H9 (cell line): ENCODE measurements at regions not wholly inside any gene's neighbourhood (a gene's known extent, or its start where the extent isn't known, plus 50 kb on each side); places are given as distances from the start of the nearest gene placed in this dataset.

ENCODE experiments used
- DNase-seq: peaks from one replicate; pipeline ENCODE4 v3.0.0-alpha.2; 2017
- H2AFZ ChIP-seq: one replicate; pipeline ENCODE4 v1.6.1; 2013; ENCODE audit warnings: mild to moderate bottlenecking, low read length, control low read depth, moderate library complexity
- H2AK5ac ChIP-seq: 2 replicates; pipeline ENCODE4 v1.6.1; 2013; ENCODE audit warnings: low read length, control low read depth, mixed read lengths; ENCODE audit not compliant: insufficient read length
- H2BK120ac ChIP-seq: one replicate; pipeline ENCODE4 v1.6.1; 2013; ENCODE audit warnings: low read depth, mild to moderate bottlenecking, low read length, control low read depth, inconsistent platforms; ENCODE audit not compliant: poor library complexity, severe bottlenecking
- H2BK12ac ChIP-seq: 2 replicates; pipeline ENCODE4 v1.6.1; 2013; ENCODE audit warnings: low read length, control low read depth, mixed read lengths, low read depth; ENCODE audit not compliant: insufficient read length
- H2BK15ac ChIP-seq: 2 replicates; pipeline ENCODE4 v1.6.1; 2013; ENCODE audit warnings: low read depth, low read length, control low read depth
- H2BK20ac ChIP-seq: one replicate; pipeline ENCODE4 v1.6.1; 2013; ENCODE audit warnings: low read depth, mild to moderate bottlenecking, low read length, control low read depth, inconsistent platforms; ENCODE audit not compliant: poor library complexity, severe bottlenecking
- H2BK5ac ChIP-seq: 2 replicates; pipeline ENCODE4 v1.6.1; 2013; ENCODE audit warnings: low read length, control low read depth, mixed read lengths; ENCODE audit not compliant: insufficient read length
- H3K14ac ChIP-seq: 2 replicates; pipeline ENCODE4 v1.6.1; 2013; ENCODE audit warnings: low read length, control low read depth; ENCODE audit not compliant: insufficient read depth
- H3K18ac ChIP-seq: 2 replicates; pipeline ENCODE4 v1.6.1; 2013; ENCODE audit warnings: low read depth, mild to moderate bottlenecking, mixed read lengths, low read length, control low read depth; ENCODE audit not compliant: insufficient read length
- H3K23ac ChIP-seq: 2 replicates; pipeline ENCODE4 v1.6.1; 2013; ENCODE audit warnings: low read length, control low read depth, mixed read lengths, low read depth; ENCODE audit not compliant: insufficient read length
- H3K23me2 ChIP-seq: 2 replicates; pipeline ENCODE4 v1.6.1; 2013; ENCODE audit warnings: low read depth, mild to moderate bottlenecking, mixed read lengths, low read length, control low read depth; ENCODE audit not compliant: insufficient read length, poor library complexity, severe bottlenecking
- H3K27ac ChIP-seq: 2 replicates; pipeline ENCODE4 v1.5.1; 2013; ENCODE audit warnings: low read length, control low read depth, mixed read lengths, low read depth; ENCODE audit not compliant: insufficient read length
- H3K27me3 ChIP-seq: 2 replicates; pipeline ENCODE4 v1.6.1; 2013; ENCODE audit warnings: low read length, control low read depth, inconsistent platforms; ENCODE audit not compliant: insufficient read depth
- H3K4ac ChIP-seq: 2 replicates; pipeline ENCODE4 v1.6.1; 2013; ENCODE audit warnings: low read depth, mild to moderate bottlenecking, control low read depth, inconsistent platforms, low read length, moderate library complexity
- H3K4me1 ChIP-seq: 2 replicates; pipeline ENCODE4 v1.6.1; 2013; ENCODE audit warnings: low read length, control low read depth, inconsistent platforms; ENCODE audit not compliant: insufficient read depth
- H3K4me2 ChIP-seq: 2 replicates; pipeline ENCODE4 v1.6.1; 2013; ENCODE audit warnings: low read length, control low read depth, mixed read lengths; ENCODE audit not compliant: insufficient read length, insufficient read depth
- H3K56ac ChIP-seq: 2 replicates; pipeline ENCODE4 v1.6.1; 2013; ENCODE audit warnings: low read depth, mild to moderate bottlenecking, mixed read lengths, low read length, control low read depth; ENCODE audit not compliant: insufficient read length
- H3K79me1 ChIP-seq: 2 replicates; pipeline ENCODE4 v1.6.1; 2013; ENCODE audit warnings: low read depth, mild to moderate bottlenecking, moderate library complexity, low read length, control low read depth, inconsistent platforms; ENCODE audit not compliant: insufficient read depth, poor library complexity, severe bottlenecking
- H3K79me2 ChIP-seq: 2 replicates; pipeline ENCODE4 v1.6.1; 2013; ENCODE audit warnings: low read length, control low read depth, inconsistent platforms; ENCODE audit not compliant: insufficient read depth
- H3K9ac ChIP-seq: 2 replicates; pipeline ENCODE4 v1.6.1; 2013; ENCODE audit warnings: low read length, control low read depth, mixed read lengths; ENCODE audit not compliant: insufficient read length; ENCODE audit errors: extremely low read depth
- H3K9me3 ChIP-seq: one replicate; pipeline ENCODE4 v1.6.1; 2013; ENCODE audit warnings: low read depth, low read length, inconsistent platforms; ENCODE audit not compliant: control insufficient read depth
- H3T11ph ChIP-seq: one replicate; pipeline ENCODE4 v1.6.1; 2013; ENCODE audit warnings: mild to moderate bottlenecking, low read length, control low read depth, inconsistent platforms
- H4K20me1 ChIP-seq: one replicate; pipeline ENCODE4 v1.6.1; 2013; ENCODE audit not compliant: control insufficient read depth, insufficient read length, insufficient read depth
- H4K5ac ChIP-seq: 2 replicates; pipeline ENCODE4 v1.6.1; 2013; ENCODE audit warnings: low read depth, mild to moderate bottlenecking, mixed read lengths, low read length, control low read depth; ENCODE audit not compliant: insufficient read length
- H4K8ac ChIP-seq: replicated peaks from 2 replicates; pipeline ENCODE4 v1.6.1; 2013; ENCODE audit warnings: low read length, control low read depth, mixed read lengths, low read depth; ENCODE audit not compliant: insufficient read length
- H4K91ac ChIP-seq: 2 replicates; pipeline ENCODE4 v1.6.1; 2013; ENCODE audit warnings: low read depth, mild to moderate bottlenecking, moderate library complexity, mixed read lengths, low read length, control low read depth; ENCODE audit not compliant: insufficient read length
- H3K27ac Mint-ChIP-seq, 3 experiments: 2 replicates in 2 of 3; 3 replicates in 1 of 3; pipeline ENCODE4 v1.8.0; 2020 to 2021; ENCODE audit warnings: mixed read lengths in 3 of 3, mild to moderate bottlenecking in 1 of 3, moderate library complexity in 1 of 3
- H3K27me3 Mint-ChIP-seq: 2 replicates; pipeline ENCODE4 v1.8.0; 2021; ENCODE audit warnings: low read depth, mild to moderate bottlenecking, moderate library complexity, mixed read lengths
- H3K36me3 Mint-ChIP-seq, 3 experiments: 2 replicates in 2 of 3; 3 replicates in 1 of 3; pipeline ENCODE4 v1.8.0; 2020 to 2021; ENCODE audit warnings: low read depth in 3 of 3, mixed read lengths in 3 of 3; ENCODE audit not compliant: insufficient read depth in 1 of 3
- H3K4me1 Mint-ChIP-seq, 2 experiments: 2 replicates each; pipeline ENCODE4 v1.8.0; 2020; ENCODE audit warnings: mixed read lengths in 2 of 2
- H3K4me3 Mint-ChIP-seq, 2 experiments: 2 replicates in 1 of 2; 3 replicates in 1 of 2; pipeline ENCODE4 v1.8.0; 2020 to 2021; ENCODE audit warnings: mild to moderate bottlenecking in 2 of 2, mixed read lengths in 2 of 2, moderate library complexity in 1 of 2
- H3K9me3 Mint-ChIP-seq, 2 experiments: 2 replicates in 1 of 2; 3 replicates in 1 of 2; pipeline ENCODE4 v1.8.0; 2020; ENCODE audit warnings: mild to moderate bottlenecking in 2 of 2, mixed read lengths in 2 of 2, moderate library complexity in 1 of 2
- CTCF ChIP-seq: fragments of 200-600 bp; sonication (generic); conservative IDR thresholded peaks from 3 replicates; pipeline ENCODE4 v1.8.0; 2021; ENCODE audit warnings: antibody characterized with exemption, mild to moderate bottlenecking
- whole genome bisulfite sequencing: extraction: QIAGEN DNeasy Blood & Tissue Kit; methylation state at CpG from one replicate; pipeline ENCODE4 v1.1.7; 2013; ENCODE audit warnings: missing lambda C conversion rate, low lambda C conversion rate, mixed read lengths; ENCODE audit not compliant: insufficient read length; ENCODE audit errors: extremely low coverage; 5-methylcytosine and 5-hydroxymethylcytosine counted together

- Histone ChIP-seq H2AFZ (no peak overlapping the region), H3K79me2 (no peaks in the 10 kb centered on the region), H3K4me2 (no peak overlapping the region), H3K79me1 (no peaks in the 10 kb centered on the region), H3K27ac (no peak overlapping the region), H3T11ph (no peak overlapping the region), H2BK120ac (no peak overlapping the region), H3K27me3 (no peaks in the 10 kb centered on the region), H2BK20ac (no peak overlapping the region), H3K9ac (no peak overlapping the region), H3K23ac (no peak overlapping the region), H3K4me1 (no peaks in the 10 kb centered on the region), H2BK15ac (no peak overlapping the region), H2AK5ac (no peak overlapping the region), H2BK12ac (no peak overlapping the region), H3K23me2 (no peaks in the 10 kb centered on the region), H4K91ac (no peak overlapping the region), H3K18ac (no peak overlapping the region), H3K56ac (no peak overlapping the region), H4K20me1 (no peaks in the 10 kb centered on the region), H3K14ac (no peak overlapping the region), H2BK5ac (no peak overlapping the region), H4K8ac (no peak overlapping the region), H3K4ac (no peak overlapping the region), H3K9me3 (no peaks in the 10 kb centered on the region), H4K5ac (no peak overlapping the region)
- no peak for DNase-seq
- Mint-ChIP-seq H3K36me3 (no peaks in the 10 kb centered on the region; a peak in 2 of 7 replicates), H3K4me1 (peaks cover 24 to 29% of the 10 kb centered on the region in 2 experiments), H3K27me3 (peaks cover 3% of the 10 kb centered on the region), H3K9me3 (no peaks in the 10 kb centered on the region), H3K27ac (no peak overlapping the region; a peak in 1 of 7 replicates), H3K4me3 (no peak overlapping the region)
- no CpG with 5 or more reads among the region's 6 CpGs for WGBS
- no peak for TF ChIP-seq CTCF
These were observed 122.8 kb downstream of the RPLP1 start for GRCh38 chr15:69575387-69575786.
